PFSK-1 (cell line): ENCODE measurements at regions not wholly inside any gene's neighbourhood (a gene's known extent, or its start where the extent isn't known, plus 50 kb on each side); places are given as distances from the start of the nearest gene placed in this dataset.

Experiments used
- FOXP2 ChIP-seq: optimal IDR thresholded peaks from 2 replicates; pipeline ENCODE3; 2011; ENCODE audit warnings: borderline replicate concordance, control low read depth, inconsistent platforms; ENCODE audit not compliant: insufficient read depth; ENCODE audit errors: extremely low read length, extremely low read depth
- POLR2AphosphoS5 ChIP-seq: IDR thresholded peaks from 2 replicates; pipeline ENCODE4 v1.6.1; 2012; ENCODE audit warnings: low read depth, mild to moderate bottlenecking, control low read depth, low read length, moderate library complexity
- REST ChIP-seq, 2 experiments: IDR thresholded peaks; 2 replicates each; pipeline versions ENCODE4 v1.6.1 to v1.8.0; 2011 to 2012; ENCODE audit warnings: low read depth in 2 of 2, low read length in 2 of 2, control low read depth in 1 of 2, inconsistent platforms in 1 of 2, mild to moderate bottlenecking in 1 of 2, moderate library complexity in 1 of 2; ENCODE audit not compliant: insufficient read depth in 1 of 2
- SIN3A ChIP-seq: IDR thresholded peaks from 2 replicates; pipeline ENCODE4 v1.6.1; 2012; ENCODE audit warnings: mild to moderate bottlenecking, low read length, moderate library complexity, borderline replicate concordance; ENCODE audit not compliant: insufficient read depth
- TAF1 ChIP-seq: IDR thresholded peaks from 2 replicates; pipeline ENCODE4 v1.6.1; 2012; ENCODE audit warnings: low read length, control low read depth, borderline replicate concordance; ENCODE audit not compliant: insufficient read depth

GRCh38 chr11:128026596-128026995 is 560.8 kb downstream of the ETS1 start:
- TF ChIP-seq REST (IDR thresholded peaks at IDR 0.05; ENCODE audit: insufficient read depth in 1 of 2, low read depth in 2 of 2, low read length in 2 of 2) (no peak), SIN3A (no peak), FOXP2 (no peak), POLR2AphosphoS5 (no peak), TAF1 (no peak)

- TF ChIP-seq REST (IDR thresholded peaks at IDR 0.05; ENCODE audit: insufficient read depth in 1 of 2, low read depth in 2 of 2, low read length in 2 of 2), result no peak
- TF ChIP-seq POLR2AphosphoS5, result no peak
- no peak for TF ChIP-seq FOXP2
- TF ChIP-seq TAF1, result no peak
- TF ChIP-seq SIN3A, result no peak
Observed at GRCh38 chr11:128022761-128023160, 564.6 kb downstream of the ETS1 start.

GRCh38 chr11:128022007-128022368 is 565.4 kb downstream of the ETS1 start:
- no peak for TF ChIP-seq REST (IDR thresholded peaks at IDR 0.05; ENCODE audit: insufficient read depth in 1 of 2, low read depth in 2 of 2, low read length in 2 of 2)
- no peak for TF ChIP-seq POLR2AphosphoS5
- TF ChIP-seq FOXP2, result no peak
- TF ChIP-seq TAF1, result no peak
- TF ChIP-seq SIN3A, result no peak

GRCh38 chr11:128021349-128022006 is 565.9 kb downstream of the ETS1 start:
- TF ChIP-seq SIN3A (no peak), REST (IDR thresholded peaks at IDR 0.05; ENCODE audit: insufficient read depth in 1 of 2, low read depth in 2 of 2, low read length in 2 of 2) (no peak), TAF1 (no peak), POLR2AphosphoS5 (no peak), FOXP2 (no peak)
